Glutamatergic neuron (in vitro differentiated cells): ENCODE measurements at regions not wholly inside any gene's neighbourhood (a gene's known extent, or its start where the extent isn't known, plus 50 kb on each side); places are given as distances from the start of the nearest gene placed in this dataset.
A peak's percentile ranks its signal among the peaks of the same experiment; 100 is the strongest.

Experiments used
- DNase-seq: peaks from one replicate; pipeline ENCODE4 v3.0.0; 2022
- H3K27ac Mint-ChIP-seq: one replicate; pipeline ENCODE4 v1.8.0; 2020; ENCODE audit warnings: mild to moderate bottlenecking, mixed read lengths, inconsistent platforms; ENCODE audit not compliant: unreplicated experiment
- H3K27me3 Mint-ChIP-seq: one replicate; pipeline ENCODE4 v1.8.0; 2020; ENCODE audit warnings: mild to moderate bottlenecking, moderate library complexity, mixed read lengths, inconsistent platforms; ENCODE audit not compliant: unreplicated experiment
- H3K36me3 Mint-ChIP-seq: one replicate; pipeline ENCODE4 v1.8.0; 2020; ENCODE audit warnings: mild to moderate bottlenecking, mixed read lengths, inconsistent platforms; ENCODE audit not compliant: unreplicated experiment
- H3K4me1 Mint-ChIP-seq: one replicate; pipeline ENCODE4 v1.8.0; 2020; ENCODE audit warnings: mild to moderate bottlenecking, low read depth, mixed read lengths, inconsistent platforms; ENCODE audit not compliant: unreplicated experiment
- H3K4me3 Mint-ChIP-seq: one replicate; pipeline ENCODE4 v1.8.0; 2020; ENCODE audit warnings: mild to moderate bottlenecking, mixed read lengths, inconsistent platforms; ENCODE audit not compliant: unreplicated experiment
- H3K9me3 Mint-ChIP-seq: one replicate; pipeline ENCODE4 v1.8.0; 2020; ENCODE audit warnings: mild to moderate bottlenecking, moderate library complexity, mixed read lengths, inconsistent platforms; ENCODE audit not compliant: unreplicated experiment
- TF ChIP-seq, protein P1 (sequence below): fragments of 200-600 bp; sonication (generic); IDR thresholded peaks from one replicate; pipeline ENCODE4 v1.5.0; 2021; ENCODE audit not compliant: partially characterized antibody, unreplicated experiment

DNA sequence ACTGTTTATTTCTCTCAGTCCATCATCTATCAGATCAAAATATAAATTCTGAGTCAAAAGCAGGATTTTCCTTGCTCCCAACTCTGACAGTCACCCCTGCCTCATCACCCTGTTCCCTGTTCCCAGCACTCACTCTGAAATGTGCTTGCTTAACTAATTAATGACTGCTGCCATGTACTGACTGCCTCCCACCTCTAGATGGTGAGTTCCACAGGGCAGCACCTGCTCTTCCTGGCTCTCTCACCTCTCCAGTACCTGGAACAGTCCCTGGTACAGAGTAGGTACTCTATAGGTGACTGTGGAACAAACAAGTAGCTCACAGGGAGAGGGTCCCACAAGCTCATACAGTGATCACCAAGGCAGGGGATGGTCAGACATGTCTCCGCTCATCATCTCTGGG lies 114.3 kb upstream of the C16orf82 start:
- Mint-ChIP-seq H3K27ac (no peak overlapping the region), H3K36me3 (no peaks in the 10 kb centered on the region)

DNA sequence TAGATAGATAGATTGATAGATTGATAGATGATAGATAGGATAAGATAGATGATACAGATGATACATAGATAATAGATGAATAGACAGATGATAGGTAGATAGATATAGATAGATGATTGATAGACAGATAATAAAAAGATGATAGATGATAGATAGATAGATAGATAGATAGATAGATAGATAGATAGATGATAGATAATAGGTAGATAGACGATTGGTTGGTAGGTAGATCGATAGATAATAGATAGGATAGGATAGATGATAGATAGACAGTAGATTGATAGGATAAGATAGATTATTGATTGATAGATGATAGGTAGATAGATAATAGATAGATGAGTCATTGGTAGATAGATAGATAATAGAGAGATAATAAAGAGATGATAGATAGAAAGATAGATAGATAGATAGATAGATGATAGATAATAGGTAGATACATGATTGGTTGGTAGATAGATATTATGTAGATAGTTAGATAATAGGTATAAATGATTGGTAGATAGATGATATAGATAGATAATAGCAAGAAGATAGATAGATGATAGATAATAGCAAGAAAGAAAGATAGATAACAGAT lies 109.4 kb upstream of the C16orf82 start:
- Mint-ChIP-seq H3K36me3 (no peaks in the 10 kb centered on the region), H3K4me1 (no peaks in the 10 kb centered on the region), H3K4me3 (no peak overlapping the region), H3K9me3 (peaks cover 1% of the 10 kb centered on the region), H3K27me3 (no peaks in the 10 kb centered on the region), H3K27ac (no peak overlapping the region)
- TF ChIP-seq, protein P1, sequence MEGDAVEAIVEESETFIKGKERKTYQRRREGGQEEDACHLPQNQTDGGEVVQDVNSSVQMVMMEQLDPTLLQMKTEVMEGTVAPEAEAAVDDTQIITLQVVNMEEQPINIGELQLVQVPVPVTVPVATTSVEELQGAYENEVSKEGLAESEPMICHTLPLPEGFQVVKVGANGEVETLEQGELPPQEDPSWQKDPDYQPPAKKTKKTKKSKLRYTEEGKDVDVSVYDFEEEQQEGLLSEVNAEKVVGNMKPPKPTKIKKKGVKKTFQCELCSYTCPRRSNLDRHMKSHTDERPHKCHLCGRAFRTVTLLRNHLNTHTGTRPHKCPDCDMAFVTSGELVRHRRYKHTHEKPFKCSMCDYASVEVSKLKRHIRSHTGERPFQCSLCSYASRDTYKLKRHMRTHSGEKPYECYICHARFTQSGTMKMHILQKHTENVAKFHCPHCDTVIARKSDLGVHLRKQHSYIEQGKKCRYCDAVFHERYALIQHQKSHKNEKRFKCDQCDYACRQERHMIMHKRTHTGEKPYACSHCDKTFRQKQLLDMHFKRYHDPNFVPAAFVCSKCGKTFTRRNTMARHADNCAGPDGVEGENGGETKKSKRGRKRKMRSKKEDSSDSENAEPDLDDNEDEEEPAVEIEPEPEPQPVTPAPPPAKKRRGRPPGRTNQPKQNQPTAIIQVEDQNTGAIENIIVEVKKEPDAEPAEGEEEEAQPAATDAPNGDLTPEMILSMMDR: no peak
- no peak for DNase-seq

More for the DNA sequence above, 114.3 kb upstream of the C16orf82 start:
- peaks cover 2% of the 10 kb centered on the region for H3K9me3 Mint-ChIP-seq
- H3K4me1 Mint-ChIP-seq: no peaks in the 10 kb centered on the region
- H3K27me3 Mint-ChIP-seq: no peaks in the 10 kb centered on the region
- H3K4me3 Mint-ChIP-seq: no peak overlapping the region
- TF ChIP-seq, protein P1: no peak
- no peak for DNase-seq

DNA sequence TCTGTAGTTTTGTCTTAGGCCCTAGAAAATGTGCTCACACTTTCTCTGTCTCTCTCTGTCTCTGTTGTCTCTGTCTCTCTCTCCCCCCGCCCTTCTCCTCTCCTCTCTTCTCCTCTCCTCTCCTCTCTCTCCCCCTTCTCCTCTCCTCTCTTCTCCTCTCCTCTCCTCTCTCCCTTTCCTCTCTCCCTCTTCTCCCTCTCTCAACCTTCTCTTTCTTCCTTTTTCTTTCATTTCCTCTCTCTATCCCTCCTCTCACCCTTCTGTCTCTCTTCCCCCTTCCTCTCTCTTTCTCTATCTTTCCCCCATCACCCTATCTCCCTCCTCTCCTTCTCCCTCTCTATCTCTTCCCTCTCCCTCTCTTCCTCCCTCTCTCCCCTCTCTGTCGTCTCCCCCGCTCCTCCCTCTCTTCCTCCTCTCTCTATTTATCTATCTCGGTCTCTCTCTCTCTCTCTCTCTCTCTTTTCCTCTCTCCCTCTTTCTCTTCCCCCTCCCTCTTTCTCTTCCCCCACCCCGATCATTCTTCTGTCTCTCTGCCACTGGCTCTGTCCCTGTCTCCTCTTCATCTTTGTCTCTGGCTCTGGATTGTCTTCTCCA lies 107.2 kb upstream of the C16orf82 start:
- peaks cover 1% of the 10 kb centered on the region for H3K9me3 Mint-ChIP-seq
- TF ChIP-seq, protein P1: no peak
- no peak overlapping the region for H3K4me3 Mint-ChIP-seq
- H3K27me3 Mint-ChIP-seq: no peaks in the 10 kb centered on the region
- DNase-seq: no peak
- no peaks in the 10 kb centered on the region for H3K36me3 Mint-ChIP-seq
- H3K4me1 Mint-ChIP-seq: no peaks in the 10 kb centered on the region
- H3K27ac Mint-ChIP-seq: no peak overlapping the region

DNA sequence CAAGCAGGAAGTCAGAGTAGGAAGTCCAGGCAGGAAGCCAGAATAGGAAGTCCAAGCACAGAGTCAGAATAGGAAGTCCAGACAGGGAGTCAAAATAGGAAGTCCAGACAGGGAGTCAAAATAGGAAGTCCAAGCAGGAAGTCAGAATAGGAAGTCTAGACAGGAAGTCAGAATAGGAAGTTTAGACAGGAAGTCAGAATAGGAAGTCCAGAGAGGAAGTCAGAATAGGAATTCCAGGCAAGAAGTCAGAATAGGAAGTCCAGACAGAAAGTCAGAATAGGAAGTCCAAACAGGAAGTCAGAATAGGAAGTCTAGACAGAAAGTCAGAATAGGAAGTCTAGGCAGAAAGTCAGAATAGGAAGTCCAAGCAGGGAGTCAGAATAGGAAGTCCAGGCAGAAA lies 105.3 kb upstream of the C16orf82 start:
- no peaks in the 10 kb centered on the region for H3K4me1 Mint-ChIP-seq

DNA sequence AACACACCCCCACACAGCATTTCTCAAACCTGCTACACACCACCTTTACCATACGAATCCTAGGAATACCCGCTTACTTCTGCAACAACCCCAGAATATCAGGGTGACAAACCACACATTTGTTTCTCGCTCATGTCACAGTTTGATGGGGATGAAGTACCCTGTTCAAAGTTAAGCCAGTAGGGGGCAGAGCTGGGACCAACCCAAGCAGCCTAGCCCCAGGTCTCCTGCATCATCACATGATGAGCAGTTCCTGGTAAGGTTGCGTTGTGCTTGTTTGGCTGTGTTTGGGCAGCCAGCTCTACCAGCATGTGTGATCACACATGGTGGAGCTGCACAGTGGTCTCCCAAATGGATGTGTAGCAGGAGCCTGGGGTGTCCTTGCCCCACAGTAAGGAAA lies 103.6 kb upstream of the C16orf82 start:
- Mint-ChIP-seq H3K36me3 (no peaks in the 10 kb centered on the region), H3K27ac (no peak overlapping the region), H3K4me1 (no peaks in the 10 kb centered on the region), H3K4me3 (no peak overlapping the region), H3K27me3 (no peaks in the 10 kb centered on the region), H3K9me3 (peaks cover 1% of the 10 kb centered on the region)
- peak; percentile 19 for DNase-seq
- TF ChIP-seq, protein P1: peak; percentile 46

More for the DNA sequence above, 105.3 kb upstream of the C16orf82 start:
- no peak overlapping the region for H3K4me3 Mint-ChIP-seq
- no peaks in the 10 kb centered on the region for H3K27me3 Mint-ChIP-seq
- H3K36me3 Mint-ChIP-seq: no peaks in the 10 kb centered on the region
- H3K27ac Mint-ChIP-seq: no peak overlapping the region
- no peak for DNase-seq
- peaks cover 1% of the 10 kb centered on the region for H3K9me3 Mint-ChIP-seq
- TF ChIP-seq, protein P1: no peak
